Fibroblast of skin of abdomen (primary cell): ENCODE measurements at regions not wholly inside any gene's neighbourhood (a gene's known extent, or its start where the extent isn't known, plus 50 kb on each side); places are given as distances from the start of the nearest gene placed in this dataset.
"Not testable (repeated sequence)": the region's sequence is repeated elsewhere in the genome, so short reads cannot be mapped to it uniquely, and the experiment has no call there.

Source experiments
- DNase-seq: peaks from one replicate; pipeline ENCODE4 v3.0.0-alpha.2; 2013

DNA sequence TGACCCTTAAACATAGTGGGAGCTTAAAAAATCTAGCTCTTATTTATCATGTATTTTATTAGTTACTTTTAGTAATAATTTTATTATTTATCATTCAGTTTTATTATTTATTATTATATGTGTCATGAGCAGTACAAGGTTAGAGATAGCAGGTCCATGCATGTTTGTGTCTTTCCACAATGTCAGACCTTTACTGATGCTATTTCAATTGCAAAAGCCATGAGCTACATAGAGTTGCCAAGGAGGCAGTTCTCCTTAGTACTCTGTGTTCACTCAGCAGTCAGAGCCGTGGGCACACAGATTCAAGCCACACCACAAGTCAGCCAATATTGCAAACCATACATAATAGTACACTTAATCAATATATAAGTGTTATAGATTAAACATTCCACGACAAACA, 157.9 kb upstream of the NTRK2 start:
- no peak for DNase-seq

DNA sequence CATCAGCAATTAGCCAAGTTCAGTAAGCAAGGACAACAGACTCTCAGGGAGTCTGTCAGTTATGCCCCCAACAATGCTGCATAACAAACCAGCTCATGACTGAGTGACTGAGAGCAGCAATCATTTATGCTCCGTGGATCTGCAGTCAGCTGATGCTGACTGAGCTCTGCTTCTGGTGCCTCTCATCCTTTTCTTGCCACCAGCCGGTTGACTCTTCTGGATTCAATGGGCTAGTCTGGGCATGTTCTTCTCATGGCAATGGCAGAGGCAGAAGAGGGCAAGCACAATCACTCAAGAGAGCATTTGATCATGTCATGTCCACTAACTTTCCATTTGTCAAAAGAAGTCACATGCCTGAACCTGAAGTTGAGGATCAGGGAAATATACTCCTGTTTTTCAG, 157.0 kb upstream of the NTRK2 start:
- no peak for DNase-seq

DNA sequence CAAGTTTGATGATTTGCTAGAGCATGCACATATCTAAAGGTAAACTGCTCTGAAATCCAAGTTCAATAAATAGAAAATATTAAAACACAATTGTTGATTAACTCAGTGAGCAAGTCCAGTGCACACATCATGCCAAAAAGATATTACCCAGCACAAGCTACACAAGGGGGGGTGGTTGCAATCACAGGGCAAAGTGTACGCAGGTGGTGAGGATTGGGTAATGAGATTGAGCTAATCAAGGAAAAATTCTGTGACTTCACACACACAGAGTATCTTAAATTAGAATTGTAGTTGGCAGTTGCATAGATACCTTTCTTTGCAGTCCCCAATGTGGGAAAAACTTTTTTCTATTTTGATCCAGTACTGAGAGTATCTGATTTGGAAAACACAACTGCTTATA, 156.1 kb upstream of the NTRK2 start:
- DNase-seq, result no peak

DNA sequence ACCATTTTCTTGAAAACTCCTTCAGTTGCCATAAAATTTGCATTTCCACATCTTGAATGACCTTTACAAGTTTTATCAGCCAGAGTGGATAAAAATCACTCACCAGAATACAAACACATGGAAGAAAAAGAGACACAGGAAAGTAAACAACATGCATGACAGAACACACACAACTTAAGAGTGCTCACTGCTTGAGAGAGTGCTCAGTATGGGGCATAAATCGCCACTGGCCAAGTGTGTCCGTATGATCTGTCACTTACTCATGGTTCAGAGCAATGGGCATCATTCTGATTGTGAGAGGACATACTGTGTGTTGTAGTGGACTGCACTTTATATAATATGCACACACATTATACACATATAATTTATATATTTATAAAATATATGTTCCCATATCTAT, 155.6 kb upstream of the NTRK2 start:
- DNase-seq, result no peak

DNA sequence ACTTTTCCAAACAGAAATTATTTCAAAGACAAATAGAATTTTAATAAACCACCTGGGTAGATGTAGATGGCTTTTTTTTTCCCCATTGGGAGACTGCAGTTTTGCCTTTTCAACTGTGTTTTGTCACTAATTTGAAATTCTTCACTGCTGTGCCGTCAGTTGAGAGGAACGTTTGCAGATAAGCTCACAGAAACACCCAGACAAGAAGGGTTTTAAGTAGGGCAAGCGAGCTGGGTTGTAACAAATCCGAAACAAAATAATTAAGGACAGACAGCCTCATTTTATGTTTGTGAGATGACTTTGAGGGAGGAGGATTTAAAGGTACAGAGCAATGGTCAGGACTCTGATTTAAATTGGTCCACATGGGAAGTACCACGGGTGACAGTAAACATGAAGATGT, 155.1 kb upstream of the NTRK2 start:
- DNase-seq, result no peak

DNA sequence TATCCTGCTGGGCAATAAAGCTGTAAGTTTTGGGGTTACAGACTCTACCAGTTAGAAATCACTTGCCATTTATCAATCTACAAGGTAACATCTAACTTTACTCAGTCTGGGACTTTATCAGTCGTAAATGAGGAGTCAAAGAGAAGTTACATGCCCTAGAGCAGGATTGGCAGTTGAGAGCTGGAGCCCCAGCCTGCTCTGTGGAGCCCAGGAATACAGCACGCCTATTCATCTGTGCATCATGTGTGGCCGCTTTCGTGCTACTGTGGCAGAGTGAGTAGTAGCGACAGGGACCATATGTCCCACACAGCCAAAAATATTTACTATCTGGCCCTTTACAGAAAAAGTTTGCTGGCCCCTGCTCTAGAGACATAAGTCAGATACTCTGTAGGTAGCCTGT, 152.5 kb upstream of the NTRK2 start:
- no peak for DNase-seq

DNA sequence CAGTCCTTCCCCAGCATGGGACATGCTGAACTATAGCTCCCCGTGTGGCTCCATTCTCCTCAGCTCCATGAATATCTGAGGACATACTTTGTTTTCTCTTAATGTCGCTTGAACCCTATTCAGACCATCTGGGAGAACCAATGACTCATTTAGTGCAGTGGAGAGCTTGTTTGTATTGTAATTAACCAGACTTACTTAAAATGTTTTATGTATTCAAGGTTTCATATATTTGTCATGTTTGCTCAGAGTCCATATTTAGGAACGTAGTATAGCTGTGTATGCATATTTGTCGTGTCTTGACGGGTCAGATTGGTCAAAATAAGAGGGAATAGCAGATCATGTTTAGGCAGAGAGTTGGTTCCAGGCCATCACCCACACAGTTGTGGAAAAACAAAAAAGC, 150.1 kb upstream of the NTRK2 start:
- DNase-seq, result no peak

DNA sequence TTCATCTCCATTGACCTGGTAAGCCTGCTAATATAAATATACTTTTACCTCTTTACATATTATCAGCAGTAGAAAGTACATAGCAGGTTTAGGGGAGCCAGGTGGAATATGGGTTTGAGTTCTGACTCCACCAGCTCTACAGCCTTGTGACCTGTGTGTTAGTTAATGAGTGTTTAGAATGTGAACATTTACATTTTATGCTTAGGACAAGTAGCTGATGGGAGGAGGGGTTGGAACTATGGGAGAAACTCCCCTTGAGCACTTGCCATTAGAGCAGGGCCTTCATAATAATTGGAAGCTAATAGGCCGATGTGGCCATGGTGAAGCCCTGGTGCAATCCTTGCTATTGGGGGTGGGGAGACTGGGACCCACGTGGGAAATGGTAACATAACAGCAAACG, 148.3 kb upstream of the NTRK2 start:
- no peak for DNase-seq

DNA sequence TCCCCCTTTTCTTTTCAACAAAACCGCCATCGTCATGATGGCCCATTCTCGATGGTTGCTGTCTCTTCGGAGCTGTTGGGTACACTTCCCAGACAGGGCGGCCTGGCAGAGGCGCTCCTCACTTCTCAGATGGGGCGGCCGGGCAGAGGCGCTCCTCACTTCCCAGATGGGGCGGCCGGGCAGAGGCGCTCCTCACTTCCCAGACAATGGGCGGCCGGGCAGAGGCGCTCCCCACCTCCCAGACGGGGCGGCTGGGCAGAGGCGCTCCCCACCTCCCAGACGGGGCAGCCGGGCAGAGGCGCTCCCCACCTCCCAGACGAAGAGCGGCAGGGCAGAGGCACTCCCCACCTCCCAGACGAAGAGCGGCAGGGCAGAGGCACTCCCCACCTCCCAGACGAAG, 143.3 kb upstream of the NTRK2 start:
- DNase-seq, result not testable (repeated sequence)

DNA sequence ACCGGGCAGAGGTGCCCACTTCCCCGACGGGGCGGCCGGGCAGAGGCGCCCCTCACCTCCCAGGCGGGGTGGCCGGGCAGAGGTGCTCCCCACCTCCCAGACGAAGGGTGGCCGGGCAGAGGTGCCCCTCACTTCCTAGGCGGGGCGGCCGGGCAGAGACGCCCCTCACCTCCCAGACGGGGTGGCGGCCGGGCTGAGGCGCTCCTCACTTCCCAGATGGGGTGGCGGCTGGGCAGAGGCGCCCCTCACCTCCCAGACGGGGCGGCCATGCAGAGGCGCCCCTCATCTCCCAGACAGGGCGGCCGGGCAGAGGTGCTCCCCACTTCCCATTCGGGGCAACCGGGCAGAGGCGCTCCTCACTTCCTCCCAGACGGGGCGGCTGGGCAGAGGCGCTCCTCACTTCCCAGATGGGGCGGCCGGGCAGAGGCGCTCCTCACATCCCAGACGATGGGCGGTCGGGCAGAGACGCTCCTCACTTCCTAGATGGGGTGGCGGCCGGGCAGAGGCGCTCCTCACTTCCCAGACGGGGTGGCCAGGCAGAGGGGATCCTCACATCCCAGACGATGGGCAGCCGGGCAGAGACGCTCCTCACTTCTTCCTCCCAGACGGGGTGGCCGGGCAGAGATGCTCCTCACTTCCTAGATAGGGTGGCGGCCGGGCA, 142.3 kb upstream of the NTRK2 start:
- not testable (repeated sequence) for DNase-seq

DNA sequence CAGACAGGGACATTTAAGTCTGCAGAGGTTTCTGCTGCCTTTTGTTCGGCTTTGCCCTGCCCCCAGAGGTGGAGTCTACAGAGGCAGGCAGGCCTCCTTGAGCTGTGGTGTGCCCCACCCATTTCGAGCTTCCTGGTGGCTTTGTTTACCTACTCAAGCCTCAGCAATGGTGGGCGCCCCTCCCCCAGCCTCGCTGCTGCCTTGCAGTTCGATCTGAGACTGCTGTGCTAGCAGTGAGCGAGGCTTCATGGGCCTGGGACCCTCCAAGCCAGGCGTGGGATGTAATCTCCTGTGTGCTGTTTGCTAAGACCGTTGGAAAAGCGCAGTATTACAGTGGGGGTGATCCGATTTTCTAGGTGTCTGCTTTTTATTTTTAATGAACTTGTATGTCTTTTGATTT, 133.6 kb upstream of the NTRK2 start:
- DNase-seq, result not testable (repeated sequence)

DNA sequence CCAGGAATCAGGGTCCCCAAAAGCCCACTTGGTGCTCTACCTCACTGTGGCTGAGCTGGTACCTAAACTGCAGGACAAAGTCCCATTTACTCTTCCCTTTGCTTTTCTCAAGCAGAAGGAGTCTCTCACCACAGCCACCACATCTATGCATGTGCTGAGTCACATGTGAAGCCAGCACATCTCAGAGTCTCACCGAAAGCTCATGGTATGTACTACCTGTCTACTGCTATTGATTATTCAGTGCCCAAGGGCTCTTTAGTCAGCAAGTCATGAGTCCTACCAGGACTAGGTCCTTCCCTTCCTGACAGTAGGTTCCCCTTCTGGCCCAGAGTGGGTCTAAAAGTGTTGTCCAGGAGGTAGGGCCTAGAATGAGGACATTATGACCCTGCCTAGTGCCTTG, 130.7 kb upstream of the NTRK2 start:
- no peak for DNase-seq

DNA sequence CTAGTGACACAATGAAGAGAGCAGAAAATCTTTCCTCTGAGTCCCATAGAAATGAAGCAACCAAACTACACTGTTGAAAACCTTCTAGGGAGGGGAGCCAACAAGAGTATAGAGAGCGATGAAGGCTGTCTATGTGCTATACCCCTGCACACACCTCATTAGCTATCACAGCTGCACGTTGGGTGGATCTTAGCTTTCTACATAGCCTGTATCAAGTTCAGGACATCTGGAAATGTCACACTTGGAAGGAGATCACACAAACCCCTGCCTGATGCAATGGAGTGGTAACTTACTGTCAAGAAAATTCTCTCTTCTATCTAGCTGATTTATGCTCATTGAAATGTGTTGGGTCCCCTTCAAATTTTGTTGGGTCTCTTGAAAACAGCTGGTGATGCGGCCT, 127.0 kb upstream of the NTRK2 start:
- no peak for DNase-seq

DNA sequence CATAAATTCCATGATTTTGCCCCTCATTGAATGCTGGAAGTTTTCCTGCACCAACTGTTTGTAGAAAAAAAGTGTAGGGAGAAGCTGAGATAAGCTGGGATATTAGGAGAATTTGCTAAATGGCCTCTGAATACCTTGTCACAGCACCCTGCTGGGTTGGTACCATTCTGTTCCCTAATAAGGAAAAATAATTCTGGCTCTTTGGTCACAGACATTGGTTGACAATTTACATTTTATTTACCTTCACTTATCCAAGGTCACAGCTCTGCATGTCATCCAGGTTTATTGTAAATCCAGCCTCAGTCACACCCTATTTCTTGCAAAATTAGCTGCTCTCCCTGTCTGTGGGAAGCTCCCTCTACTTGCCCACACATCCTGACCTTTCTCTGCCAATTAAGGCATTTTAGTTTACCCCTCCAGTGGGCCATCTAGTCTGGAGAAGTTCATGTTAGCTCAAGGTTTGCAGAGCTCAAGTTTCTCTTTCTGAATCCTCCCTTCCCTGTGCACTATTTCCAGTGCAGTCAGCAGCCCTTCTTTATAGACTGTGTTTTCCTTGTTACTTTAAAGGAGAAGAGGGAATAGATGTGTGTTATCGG, 115.4 kb upstream of the NTRK2 start:
- DNase-seq, result no peak

DNA sequence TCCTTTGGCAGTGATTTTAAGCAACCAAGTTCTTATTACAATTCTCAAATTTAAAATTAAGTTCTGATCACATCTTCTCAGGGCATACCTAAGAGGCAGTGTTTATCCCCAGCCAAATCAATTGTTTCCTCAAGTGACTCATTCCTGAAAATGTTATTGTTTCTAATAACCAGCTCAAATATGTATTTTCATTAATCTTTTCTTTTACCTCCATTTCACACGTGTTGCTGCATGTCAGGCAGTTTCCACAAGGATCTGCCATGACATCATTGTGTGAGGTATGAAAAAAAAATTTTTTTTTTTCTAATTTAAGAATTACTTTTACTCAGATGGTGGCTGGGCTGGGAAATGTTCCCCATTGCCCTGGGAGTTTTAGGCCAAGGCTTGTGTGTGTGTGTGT, 113.0 kb upstream of the NTRK2 start:
- no peak for DNase-seq

DNA sequence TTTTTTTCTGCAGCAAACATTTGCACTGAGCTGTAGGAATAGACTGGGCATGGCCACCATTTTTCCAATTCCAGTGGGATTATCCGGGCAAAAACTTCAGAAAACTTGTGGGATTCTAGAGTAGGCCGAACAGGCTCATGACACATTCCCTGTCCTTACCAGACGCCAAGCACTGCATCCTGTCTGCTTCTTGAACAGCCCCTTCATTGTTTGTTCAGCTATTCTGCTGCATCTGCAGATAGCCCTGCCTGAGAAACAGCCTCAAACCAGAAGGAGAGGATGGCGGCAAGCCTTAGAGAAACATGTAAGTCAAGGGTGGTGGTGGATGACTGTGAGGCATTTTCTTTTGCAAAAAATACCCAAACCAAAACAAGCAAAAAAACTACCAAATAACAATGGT, 111.8 kb upstream of the NTRK2 start:
- DNase-seq, result no peak

DNA sequence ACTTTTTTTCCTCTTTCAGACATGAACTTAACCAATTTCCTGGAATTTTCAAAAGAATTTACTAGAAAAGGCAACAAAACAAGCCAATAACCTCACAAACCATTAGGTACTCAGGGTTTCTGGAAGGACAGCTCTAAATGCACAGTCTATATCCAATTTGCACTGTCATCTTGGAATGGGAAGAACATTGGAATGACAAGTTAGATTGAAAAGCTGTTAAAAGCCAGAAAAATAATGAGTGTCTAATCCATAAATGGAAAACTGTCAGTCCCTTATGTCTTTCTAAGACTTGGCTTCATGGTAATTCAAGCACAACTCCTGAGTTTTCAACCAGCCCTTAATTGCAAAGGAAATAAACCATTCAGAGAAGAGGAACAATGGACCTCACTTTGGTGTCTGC, 105.8 kb upstream of the NTRK2 start:
- no peak for DNase-seq

DNA sequence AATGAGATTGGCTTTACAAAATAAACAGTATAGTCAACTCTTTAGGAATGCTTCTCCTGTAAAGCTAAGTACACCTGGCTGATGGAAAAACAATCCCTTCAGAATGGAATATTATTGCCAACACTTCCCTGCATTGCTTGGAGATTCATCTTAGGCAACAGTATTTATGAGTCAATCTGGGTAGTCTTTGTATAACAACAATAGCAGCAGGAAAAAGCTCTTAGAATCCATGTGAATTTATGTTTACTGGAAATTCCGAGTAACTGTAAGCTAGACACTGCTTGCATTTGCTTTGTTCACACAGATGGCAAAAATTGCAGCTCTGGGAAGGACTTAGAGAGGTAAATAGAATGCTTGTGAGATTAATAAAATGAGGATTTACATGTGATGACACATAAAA, 101.7 kb upstream of the NTRK2 start:
- DNase-seq, result no peak

DNA sequence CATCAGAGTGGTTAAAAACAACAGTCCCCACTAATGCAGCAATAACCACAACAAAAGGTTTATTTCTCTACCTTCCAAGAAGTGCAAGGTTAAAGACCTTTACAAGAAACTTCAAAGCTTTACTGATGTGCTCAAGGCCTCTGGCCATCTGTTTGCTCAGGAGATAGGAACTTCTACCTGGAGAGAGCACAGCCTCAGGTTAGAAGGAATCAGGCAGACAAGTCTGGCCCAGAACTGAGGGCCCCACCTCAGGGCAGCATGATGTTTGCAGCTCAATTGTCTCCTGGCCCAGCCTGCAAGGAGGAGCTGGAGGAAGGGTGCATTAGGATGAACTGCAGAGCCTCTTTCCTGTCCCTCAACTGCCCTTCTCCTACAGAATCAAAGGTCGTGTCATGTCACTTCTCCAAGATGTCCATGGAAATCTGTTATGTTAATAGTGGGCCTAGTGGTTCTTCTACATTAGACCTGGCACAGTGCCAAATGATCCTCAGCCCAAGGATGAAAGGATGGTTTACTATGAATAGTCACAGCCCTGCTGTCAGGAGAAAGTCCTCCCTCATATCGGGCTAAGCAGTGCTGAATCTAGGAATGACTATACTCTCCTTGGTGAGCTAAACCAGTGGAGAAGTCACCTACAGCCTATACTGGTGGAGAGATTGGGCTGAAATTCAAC, 98.9 kb upstream of the NTRK2 start:
- no peak for DNase-seq

DNA sequence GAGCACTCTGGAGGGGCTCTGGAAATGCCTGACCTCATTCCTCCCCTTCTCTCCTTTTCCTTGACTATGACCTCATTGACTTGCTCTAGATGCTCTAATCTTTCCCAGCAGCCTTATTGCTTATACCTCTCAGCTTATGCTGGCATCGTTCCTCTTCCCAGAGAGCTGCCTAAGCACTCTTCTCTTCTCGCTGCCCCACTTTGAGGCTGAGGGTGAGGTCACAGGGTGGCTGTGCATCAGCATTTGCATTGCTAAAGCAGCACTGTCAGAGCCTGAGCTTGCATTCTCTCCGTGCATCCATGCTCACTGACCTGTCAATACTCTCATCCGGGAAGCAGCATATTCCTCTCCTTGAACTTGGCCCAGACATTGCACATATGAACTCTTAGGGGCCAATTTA, 96.4 kb upstream of the NTRK2 start:
- DNase-seq, result no peak

DNA sequence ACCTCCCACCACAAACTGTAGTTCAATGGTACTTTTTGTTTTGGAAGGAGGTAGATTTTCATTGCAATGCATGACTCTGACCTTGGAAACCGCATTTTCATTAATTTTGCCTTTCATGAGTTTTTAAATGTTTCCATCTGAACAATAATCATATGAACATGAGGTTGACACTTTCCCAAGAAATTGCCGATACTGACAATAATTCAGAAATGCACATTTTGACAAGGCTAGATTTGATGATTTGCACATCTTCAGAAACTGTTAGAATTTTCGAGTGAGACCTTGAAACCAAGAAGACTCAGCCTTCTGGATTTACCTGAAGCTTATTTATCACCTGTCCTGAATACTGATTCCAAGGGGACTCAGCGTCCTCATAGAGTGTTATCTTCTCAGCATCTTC, 93.8 kb upstream of the NTRK2 start:
- DNase-seq, result no peak

DNA sequence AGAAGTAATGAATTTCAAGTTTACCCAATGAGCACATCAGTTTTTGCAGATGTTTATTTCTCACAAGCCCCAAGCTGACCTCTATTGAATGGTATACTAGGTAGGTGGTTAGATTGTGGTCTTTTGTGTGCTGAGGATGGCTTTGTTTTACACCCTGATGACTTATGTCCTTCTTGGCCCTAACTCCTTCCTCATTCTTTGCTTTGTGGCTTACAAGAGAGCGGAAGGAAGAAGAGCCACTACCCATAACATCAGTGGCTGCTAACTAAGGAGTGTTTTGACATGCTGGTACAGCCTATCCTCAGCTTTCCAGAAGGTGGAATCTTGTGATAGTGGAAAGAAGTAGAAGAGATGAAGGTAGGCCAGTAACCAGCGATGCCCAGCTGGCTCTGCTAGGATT, 85.7 kb upstream of the NTRK2 start:
- DNase-seq, result no peak

DNA sequence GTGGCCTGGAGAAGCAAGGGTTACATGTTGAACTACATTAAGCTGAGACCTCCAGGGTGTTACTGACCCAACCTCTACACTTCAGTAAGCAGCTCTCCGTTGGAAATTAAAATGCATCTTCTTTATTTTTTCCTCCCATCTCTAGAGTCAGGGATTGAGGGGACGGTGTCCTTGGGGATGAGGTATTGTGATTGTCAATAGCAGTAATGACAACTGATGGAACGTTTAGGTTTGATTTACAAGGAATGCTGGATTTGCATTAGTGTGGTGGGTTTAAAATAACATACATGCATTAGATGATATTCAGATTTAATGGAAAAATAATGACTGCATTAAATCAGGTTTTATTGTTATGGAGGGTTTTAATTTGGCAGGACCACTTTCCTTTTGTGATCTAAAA, 82.9 kb upstream of the NTRK2 start:
- no peak for DNase-seq

DNA sequence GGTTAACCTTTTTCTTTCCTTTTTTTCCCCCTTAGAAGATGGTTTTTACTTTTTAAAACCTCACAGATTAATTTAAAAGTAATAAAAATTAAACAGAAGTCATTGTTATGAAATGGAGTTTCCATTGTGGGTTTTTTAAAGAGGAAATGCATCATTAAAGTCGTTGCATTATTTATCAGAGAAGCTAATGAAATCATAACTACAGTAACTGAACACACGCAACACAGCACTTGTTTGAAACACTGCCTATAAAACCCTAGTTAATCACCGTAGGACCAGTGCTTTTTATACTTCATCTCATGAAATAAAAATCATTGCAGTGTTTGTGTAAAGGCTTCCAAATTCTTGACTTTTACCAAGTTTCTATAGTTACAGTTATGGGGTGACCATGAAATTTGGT, 82.4 kb upstream of the NTRK2 start:
- no peak for DNase-seq

DNA sequence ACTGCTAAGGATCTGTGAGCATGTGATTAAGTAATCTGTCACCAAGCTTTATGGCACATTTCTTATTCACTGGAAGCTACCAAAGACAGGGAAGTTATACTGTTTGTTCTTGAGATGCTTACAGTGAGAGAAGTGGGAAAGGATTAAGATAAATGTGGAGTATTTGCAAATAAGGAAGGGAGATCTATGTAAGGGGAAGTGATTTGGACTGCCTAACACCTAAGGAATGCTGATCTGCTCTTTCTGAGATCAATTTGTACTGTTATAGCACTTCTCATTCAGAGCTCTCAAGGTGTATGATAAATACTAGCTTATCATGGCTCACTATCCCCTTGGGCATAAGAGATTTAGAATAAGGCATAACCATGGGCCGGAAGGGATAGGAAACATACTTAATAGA, 80.0 kb upstream of the NTRK2 start:
- DNase-seq, result no peak
